KMS-11 (cell line): ENCODE measurements at regions not wholly inside any gene's neighbourhood (a gene's known extent, or its start where the extent isn't known, plus 50 kb on each side); places are given as distances from the start of the nearest gene placed in this dataset.

Experiments used
- H2AFZ ChIP-seq: fragments of 200-600 bp; sonication (generic); 2 replicates; pipeline ENCODE4 v1.6.1; 2016; ENCODE audit warnings: antibody characterized with exemption, mixed run types, low read depth
- H3K27ac ChIP-seq: fragments of 200-600 bp; sonication (generic); 2 replicates; pipeline ENCODE4 v1.6.1; 2016; ENCODE audit warnings: mild to moderate bottlenecking, mixed run types
- H3K27me3 ChIP-seq: fragments of 200-600 bp; sonication (generic); 2 replicates; pipeline ENCODE4 v1.6.1; 2017; ENCODE audit warnings: mild to moderate bottlenecking, low read depth, mixed run types, moderate library complexity; ENCODE audit not compliant: insufficient read depth
- H3K36me3 ChIP-seq: fragments of 200-600 bp; sonication (generic); 2 replicates; pipeline ENCODE4 v1.6.1; 2017; ENCODE audit warnings: mild to moderate bottlenecking, mixed run types; ENCODE audit not compliant: insufficient read depth
- H3K4me1 ChIP-seq: fragments of 200-600 bp; sonication (generic); 2 replicates; pipeline ENCODE4 v1.6.1; 2016; ENCODE audit warnings: mild to moderate bottlenecking, low read depth, mixed run types; ENCODE audit not compliant: poor library complexity, severe bottlenecking
- H3K4me2 ChIP-seq: fragments of 200-600 bp; sonication (generic); 2 replicates; pipeline ENCODE4 v1.7.0; 2016; ENCODE audit warnings: mild to moderate bottlenecking, mixed run types
- H3K4me3 ChIP-seq: fragments of 200-600 bp; sonication (generic); IDR thresholded peaks from 2 replicates; pipeline ENCODE4 v1.6.1; 2017; ENCODE audit warnings: low read depth, low read length, mixed read lengths; ENCODE audit not compliant: insufficient read depth
- H3K79me2 ChIP-seq: fragments of 200-600 bp; sonication (generic); 2 replicates; pipeline ENCODE4 v1.6.1; 2016; ENCODE audit warnings: low read depth, mixed run types; ENCODE audit not compliant: insufficient read depth
- H3K9ac ChIP-seq: fragments of 200-600 bp; sonication (generic); 2 replicates; pipeline ENCODE4 v1.6.1; 2016; ENCODE audit warnings: mild to moderate bottlenecking, mixed run types
- H4K20me1 ChIP-seq: fragments of 200-600 bp; sonication (generic); 2 replicates; pipeline ENCODE4 v1.6.1; 2016; ENCODE audit warnings: mild to moderate bottlenecking, mixed run types; ENCODE audit not compliant: insufficient read depth
- TF ChIP-seq, protein P1 (sequence below): fragments of 200-600 bp; sonication (generic); conservative IDR thresholded peaks from 2 replicates; pipeline ENCODE4 v1.6.1; 2017; ENCODE audit warnings: low read depth, mild to moderate bottlenecking, antibody characterized with exemption, low read length, moderate library complexity, mixed read lengths

DNA sequence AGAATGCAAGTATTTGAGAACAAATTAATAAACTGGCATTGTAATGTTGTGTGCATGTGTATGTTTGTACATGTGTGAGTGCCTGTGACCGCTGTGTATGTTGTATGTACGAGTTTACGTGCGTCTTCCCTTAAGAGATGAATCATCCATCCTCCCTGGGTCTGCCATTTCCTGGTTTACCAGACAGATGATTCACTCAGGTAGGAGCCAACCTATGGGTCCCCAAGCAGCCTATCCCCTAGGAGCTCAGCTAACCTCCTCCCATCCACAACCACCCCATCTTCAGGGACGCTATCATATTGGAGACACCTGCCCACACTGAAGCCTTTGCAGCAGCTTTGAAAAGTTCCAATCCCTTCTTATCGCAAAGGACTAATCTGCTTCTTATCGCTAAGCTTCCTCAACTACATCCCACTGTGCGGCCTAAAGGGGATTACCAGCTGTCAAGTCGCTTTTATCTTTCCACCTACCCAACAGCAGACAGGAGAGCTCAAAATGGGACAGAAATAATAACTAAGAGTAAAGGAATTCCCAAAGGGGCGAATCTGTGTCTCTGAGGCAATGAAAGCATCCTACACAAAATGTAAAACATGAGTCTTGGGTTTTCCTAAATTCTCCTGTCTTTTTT is 81.5 kb upstream of the TMCC3 start:
- no peaks in the 10 kb centered on the region for H4K20me1 ChIP-seq
- H2AFZ ChIP-seq, result no peak overlapping the region
- H3K79me2 ChIP-seq, result no peaks in the 10 kb centered on the region
- no peaks in the 10 kb centered on the region for H3K36me3 ChIP-seq
- no peak overlapping the region for H3K4me3 ChIP-seq
- H3K9ac ChIP-seq, result no peak overlapping the region
- TF ChIP-seq, protein P1, sequence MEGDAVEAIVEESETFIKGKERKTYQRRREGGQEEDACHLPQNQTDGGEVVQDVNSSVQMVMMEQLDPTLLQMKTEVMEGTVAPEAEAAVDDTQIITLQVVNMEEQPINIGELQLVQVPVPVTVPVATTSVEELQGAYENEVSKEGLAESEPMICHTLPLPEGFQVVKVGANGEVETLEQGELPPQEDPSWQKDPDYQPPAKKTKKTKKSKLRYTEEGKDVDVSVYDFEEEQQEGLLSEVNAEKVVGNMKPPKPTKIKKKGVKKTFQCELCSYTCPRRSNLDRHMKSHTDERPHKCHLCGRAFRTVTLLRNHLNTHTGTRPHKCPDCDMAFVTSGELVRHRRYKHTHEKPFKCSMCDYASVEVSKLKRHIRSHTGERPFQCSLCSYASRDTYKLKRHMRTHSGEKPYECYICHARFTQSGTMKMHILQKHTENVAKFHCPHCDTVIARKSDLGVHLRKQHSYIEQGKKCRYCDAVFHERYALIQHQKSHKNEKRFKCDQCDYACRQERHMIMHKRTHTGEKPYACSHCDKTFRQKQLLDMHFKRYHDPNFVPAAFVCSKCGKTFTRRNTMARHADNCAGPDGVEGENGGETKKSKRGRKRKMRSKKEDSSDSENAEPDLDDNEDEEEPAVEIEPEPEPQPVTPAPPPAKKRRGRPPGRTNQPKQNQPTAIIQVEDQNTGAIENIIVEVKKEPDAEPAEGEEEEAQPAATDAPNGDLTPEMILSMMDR, result no peak
- H3K27ac ChIP-seq, result no peak overlapping the region
- no peaks in the 10 kb centered on the region for H3K4me1 ChIP-seq
- no peak overlapping the region for H3K4me2 ChIP-seq
- no peaks in the 10 kb centered on the region for H3K27me3 ChIP-seq

DNA sequence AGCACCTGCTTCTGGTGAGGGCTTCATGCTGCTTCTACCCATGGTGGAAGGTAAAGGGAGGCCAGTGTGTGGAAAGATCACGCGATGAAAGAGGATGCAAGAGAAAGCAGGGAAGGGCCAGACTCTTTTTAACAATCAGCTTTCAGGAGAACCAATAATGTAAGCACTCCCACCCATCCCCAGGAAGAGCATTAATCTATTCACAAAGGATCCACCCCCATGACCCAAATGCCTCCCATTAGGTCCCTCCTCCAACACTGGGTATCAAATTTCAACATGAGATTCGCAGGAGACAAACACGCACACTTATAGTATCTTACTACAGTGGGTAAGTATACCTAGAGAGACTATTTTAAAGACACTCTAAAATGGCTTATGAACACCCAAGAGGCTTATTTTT is 80.5 kb upstream of the TMCC3 start:
- Histone ChIP-seq H3K27ac (no peak overlapping the region), H3K4me1 (no peaks in the 10 kb centered on the region), H3K36me3 (no peaks in the 10 kb centered on the region), H3K4me3 (no peak overlapping the region), H4K20me1 (no peaks in the 10 kb centered on the region), H3K4me2 (no peak overlapping the region), H3K79me2 (no peaks in the 10 kb centered on the region), H3K27me3 (no peaks in the 10 kb centered on the region), H2AFZ (no peak overlapping the region), H3K9ac (no peak overlapping the region)
- TF ChIP-seq, protein P1, result no peak

DNA sequence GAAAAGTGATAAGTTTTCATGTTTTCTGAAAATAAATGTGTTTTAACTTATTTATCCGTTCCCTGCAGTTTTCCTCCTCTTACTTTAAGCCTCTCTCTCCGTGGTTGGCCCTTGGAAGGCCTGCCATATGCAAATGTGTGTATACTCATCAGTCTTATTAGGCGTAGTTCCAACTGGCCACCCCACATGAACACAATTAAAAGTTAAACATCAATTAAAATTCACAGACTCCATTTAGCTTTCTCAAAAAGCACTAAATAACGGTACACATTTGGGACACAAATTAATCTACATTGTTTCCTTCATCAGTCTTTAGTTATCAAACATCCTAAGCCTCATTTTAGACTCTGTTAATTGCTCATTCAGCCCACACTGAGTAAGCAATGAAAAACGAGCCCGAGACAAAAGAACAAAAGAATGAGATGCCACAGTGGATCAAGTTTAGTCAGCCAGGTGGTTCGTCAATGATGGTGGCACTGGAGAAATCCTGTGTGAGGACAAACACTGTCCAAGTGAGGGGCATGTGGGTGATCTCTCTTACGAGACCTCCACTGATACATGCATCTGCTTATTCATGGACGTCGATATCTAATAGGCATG is 76.0 kb upstream of the TMCC3 start:
- TF ChIP-seq, protein P1, result no peak
- no peaks in the 10 kb centered on the region for H3K79me2 ChIP-seq
- no peaks in the 10 kb centered on the region for H3K36me3 ChIP-seq
- H4K20me1 ChIP-seq, result no peaks in the 10 kb centered on the region
- no peak overlapping the region for H3K27ac ChIP-seq
- H3K4me2 ChIP-seq, result no peak overlapping the region
- H2AFZ ChIP-seq, result no peak overlapping the region
- no peaks in the 10 kb centered on the region for H3K27me3 ChIP-seq
- H3K4me1 ChIP-seq, result no peaks in the 10 kb centered on the region
- H3K4me3 ChIP-seq, result no peak overlapping the region
- H3K9ac ChIP-seq, result no peak overlapping the region

DNA sequence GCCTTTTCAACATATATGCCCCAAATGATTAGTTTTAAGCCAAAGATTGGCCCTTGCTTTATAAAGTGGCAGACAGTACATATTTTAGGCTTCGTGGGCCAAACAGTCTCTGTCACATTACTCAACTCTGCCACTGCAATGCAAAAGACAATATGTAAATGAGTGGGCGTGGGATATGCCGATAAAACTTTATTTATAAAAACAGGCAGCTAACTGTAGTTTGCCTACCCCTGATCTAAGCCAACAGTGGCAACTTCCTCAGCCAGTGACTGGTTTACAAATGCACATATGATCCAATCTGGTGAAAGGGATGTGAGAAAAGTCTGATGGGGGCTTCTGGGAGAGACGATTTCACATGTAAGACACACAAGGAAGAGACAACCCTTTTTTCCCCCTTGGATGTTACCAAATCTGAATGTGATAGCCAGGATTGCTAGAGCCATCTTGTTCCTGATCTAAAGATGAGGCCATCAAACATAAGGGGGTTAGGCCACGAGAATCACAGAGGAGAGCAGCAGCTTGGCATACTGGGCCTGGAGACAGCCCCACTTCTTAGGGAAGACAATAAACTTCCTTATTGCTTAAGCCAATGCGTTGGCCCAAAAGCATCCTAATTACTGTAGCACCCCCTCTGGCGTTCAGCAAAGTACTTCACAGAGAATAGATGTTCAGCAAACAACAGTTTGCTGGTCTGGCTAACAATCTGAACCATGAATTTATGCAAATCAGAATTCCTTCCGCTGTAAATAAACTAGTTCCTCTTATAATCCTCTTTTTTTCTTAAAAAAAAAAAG is 75.2 kb upstream of the TMCC3 start:
- Histone ChIP-seq H3K4me2 (no peak overlapping the region), H3K4me1 (no peaks in the 10 kb centered on the region), H3K27me3 (no peaks in the 10 kb centered on the region), H3K79me2 (no peaks in the 10 kb centered on the region), H3K4me3 (no peak overlapping the region), H3K36me3 (no peaks in the 10 kb centered on the region), H4K20me1 (no peaks in the 10 kb centered on the region), H2AFZ (no peak overlapping the region), H3K9ac (no peak overlapping the region), H3K27ac (no peak overlapping the region)
- TF ChIP-seq, protein P1, result no peak
